ENCODE measurements at regions not wholly inside any gene's neighbourhood (a gene's known extent, or its start where the extent isn't known, plus 50 kb on each side); places are given as distances from the start of the nearest gene placed in this dataset.
"Not testable (repeated sequence)": the region's sequence is repeated elsewhere in the genome, so short reads cannot be mapped to it uniquely, and the experiment has no call there.

DNA sequence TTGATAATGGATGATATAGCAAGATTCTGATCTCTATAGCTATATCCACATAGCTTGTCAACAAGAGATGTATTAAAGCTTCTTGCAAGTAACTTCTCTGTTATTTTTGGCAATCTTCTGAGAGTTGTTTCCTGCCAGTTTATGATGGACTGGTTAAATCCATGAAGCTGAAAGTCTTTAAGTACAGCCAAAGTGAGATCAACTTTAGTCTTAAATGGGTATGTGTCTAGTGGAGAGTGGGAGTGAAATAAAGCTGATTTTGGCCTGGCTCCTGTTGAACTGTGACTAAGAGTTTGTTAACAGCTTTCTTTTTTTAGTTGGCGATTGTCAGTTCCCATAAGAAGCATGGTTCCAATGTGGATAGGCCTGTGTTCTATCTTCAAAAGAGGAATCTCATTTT is 350.9 kb upstream of the PCSK5 start:
- no peak for DNase-seq (ENCODE audit: low read depth in 2 of 2)

DNA sequence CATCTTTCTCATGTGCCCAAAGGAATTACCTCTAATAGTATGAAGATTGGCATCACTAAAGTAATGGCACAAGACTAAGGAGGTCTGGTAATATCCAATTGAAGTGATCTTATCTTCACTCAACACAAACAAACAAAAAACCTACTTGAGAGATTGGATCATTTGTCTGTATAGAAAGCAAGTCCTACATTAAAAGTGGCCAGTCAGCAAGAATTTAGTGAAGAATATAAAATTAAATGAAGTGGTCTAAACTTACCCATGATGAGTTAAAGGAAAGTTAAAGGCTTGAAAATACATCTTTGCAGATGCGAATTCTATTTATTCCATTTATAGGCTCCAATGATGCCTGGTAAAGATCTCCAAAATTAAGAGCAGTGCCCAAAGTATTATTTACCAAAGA is 350.3 kb upstream of the PCSK5 start:
- no peak for DNase-seq (ENCODE audit: low read depth in 2 of 2)

DNA sequence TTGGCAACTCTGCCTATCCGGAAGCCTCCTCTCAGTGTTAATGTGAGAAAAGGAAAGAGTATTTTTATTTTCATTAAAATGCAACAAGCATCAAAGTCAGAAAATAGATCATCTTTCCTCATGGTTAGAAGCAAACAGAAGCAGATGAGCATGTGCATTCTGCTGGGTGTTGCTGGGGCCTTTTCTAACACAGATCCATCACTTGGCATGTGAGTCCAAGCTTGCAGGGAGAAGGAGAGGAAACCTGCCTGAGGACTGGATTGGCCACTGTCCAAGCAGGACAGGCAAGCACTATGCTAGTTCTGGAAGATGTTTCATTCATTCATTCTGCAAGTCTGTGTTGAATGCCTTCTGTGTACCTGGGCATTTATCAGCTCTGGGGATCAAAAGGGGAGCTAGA is 348.7 kb upstream of the PCSK5 start:
- no peak for DNase-seq (ENCODE audit: low read depth in 2 of 2)

DNA sequence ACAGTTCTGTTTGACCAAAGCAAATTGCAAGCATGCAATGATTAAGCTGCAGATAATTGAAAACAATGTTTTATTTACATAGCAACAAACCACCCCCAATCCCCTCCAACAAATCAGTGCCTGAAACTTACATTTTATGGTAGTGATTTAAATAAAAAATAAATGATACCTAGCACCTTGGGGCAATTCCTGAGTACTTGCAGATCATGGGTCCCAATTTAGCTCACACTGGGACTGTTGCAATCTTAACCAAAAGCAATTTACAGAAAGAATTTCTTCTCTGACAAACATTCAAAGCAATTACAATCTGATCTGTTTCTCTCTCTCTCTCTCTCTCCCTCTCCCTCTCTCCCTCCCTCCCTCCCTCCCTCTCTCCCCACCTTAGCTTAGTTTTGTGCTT is 345.7 kb upstream of the PCSK5 start:
- no peak for DNase-seq (ENCODE audit: low read depth in 2 of 2)

DNA sequence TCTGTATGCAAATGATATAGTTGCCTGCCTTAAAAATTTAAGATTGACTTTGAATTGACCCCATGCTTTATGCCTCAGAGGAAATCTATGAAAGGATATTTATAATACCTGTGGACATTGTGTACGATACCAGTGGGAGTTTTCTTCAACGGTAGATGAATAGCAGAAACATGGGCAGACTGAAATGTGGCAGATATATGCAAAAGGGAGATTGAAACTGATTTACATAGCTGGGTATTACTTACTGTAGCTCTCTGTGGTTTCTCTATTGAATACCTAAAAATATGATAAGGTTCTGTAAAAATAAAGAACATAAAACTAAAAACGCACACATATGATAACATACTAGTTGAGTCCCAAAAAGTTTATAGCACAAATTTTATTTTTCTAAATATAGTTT is 345.2 kb upstream of the PCSK5 start:
- no peak for DNase-seq (ENCODE audit: low read depth in 2 of 2)

DNA sequence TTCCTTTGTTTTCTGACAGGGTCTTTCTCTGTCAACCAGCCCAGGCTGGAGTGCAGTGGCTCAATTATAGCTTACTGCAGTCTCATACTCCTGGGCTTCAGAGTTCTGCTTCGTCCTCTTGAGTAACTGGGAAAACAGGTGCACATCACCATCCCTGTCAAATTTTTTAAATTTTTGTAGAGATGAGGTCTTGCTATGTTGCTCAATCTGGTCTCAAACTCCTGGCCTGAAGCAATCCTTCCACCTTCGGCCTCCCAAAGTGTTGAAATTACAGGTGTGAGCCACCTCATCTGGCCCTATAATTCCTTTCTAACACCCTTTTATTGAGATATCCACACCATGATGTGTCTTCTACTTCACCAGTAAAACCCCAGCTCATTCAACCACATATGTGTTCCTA is 341.6 kb upstream of the PCSK5 start:
- no peak for DNase-seq (ENCODE audit: low read depth in 2 of 2)

DNA sequence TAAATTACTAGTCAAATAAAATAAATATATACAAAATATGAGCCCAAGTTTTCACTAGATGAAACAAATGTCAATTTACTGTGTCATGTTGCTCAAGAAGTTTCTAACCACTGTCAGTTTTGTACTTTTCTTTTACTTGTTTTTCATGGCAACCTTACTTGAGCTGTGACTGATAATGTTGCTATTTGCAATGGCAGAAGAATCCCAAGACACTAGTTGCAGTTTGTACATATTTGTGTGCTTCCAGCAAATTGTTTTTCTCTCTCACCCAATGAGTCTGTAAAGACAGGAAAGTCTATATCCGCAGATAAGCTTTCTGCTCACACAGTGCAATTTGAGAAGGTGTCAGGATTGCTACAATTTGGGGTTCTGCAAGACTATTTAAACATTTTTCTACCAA is 338.6 kb upstream of the PCSK5 start:
- DNase-seq (ENCODE audit: low read depth in 2 of 2): no peak

DNA sequence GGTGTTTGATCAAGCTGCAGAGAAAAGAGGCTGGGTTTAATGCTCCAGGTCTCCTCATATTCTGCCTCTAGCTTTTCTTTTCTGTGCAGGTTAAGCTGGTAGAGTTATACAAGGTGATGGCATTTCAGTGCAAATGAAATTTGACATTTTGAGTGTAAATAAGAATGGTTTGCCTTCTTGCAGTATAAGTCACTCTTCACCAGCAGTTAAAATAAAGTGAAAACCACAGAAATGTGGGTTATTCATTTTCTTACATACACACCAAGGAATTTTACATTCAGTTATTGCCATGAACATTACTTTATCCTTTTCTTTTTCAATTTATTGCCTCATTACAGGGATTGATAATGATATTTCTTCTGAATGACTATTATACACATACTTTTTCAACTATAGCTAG is 337.5 kb upstream of the PCSK5 start:
- no peak for DNase-seq (ENCODE audit: low read depth in 2 of 2)

DNA sequence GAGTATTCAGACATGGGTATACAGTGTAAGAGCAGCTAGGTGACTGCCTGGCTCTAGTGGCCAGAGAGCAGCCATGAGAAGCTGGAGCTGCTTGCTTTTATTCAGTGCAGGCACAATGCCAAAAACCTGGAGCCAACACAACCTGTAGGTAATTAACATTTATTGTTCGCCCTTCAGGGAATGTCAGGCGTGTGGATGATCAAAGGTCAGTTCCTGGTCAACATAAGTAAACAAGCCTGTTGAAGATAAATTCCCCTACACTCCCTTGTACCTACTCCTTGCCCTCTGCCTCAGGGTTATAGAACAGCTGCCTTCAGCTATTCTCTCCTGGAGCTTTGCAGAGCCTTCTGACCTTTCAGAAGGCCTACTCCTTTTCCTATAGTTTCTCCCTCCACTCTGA is 323.7 kb upstream of the PCSK5 start:
- DNase-seq (ENCODE audit: low read depth in 2 of 2): not testable (repeated sequence)

DNA sequence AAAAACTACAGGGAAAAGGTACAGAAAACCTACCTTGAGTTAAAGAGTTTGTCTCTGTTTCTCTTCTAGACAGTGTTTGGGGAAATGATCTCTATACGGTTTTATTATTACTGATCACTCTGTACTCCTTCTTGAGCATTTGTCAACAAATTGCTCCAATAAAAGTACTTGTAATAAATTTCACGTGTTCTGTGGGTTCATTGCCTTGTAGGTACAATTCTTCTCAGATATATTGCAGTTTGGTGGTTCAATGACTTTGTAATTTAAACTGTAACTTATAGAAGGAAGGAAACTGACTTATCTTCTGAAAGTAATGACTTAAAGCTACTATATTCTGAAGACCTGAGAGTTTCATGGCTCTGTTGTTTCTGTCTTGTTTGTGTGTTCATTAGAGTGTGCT is 319.9 kb upstream of the PCSK5 start:
- no peak for DNase-seq (ENCODE audit: low read depth in 2 of 2)

DNA sequence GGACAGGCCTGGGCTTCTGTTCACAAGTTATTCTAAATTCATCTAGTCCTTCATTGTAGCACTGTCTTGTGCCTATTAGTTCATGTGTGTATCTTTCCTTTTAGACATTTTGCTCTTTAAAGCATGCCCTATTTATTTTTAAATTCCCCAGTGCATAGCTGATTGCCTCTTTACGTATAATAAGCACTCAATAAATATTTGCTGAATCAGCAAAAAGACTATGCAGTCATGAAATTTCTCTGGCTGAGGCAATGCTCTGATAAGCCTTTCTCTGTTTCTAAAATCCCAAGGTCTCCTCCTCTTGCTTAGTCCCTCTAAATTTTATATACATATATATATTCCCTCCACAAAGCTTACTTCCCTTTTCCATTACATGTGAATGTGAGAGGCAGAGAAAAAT is 315.9 kb upstream of the PCSK5 start:
- no peak for DNase-seq (ENCODE audit: low read depth in 2 of 2)

DNA sequence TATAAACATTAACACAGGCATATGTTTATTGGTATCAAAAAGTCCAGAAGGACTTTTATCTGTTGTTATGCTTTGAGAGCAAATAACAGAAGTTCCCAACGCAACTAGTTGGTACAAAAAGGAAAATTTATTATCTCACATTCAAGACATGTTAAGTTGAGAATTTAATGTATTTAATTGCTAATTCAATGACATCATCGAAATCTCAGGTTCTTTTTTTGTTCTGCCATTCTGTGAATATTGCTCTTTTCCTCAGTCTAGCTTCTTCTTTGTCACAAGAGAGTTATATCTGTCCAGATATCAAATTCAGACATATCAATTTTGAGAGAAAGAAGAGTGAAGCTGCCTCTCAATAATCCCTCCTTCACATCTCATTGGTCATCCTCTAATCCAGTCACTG is 307.6 kb upstream of the PCSK5 start:
- DNase-seq (ENCODE audit: low read depth in 2 of 2): no peak

DNA sequence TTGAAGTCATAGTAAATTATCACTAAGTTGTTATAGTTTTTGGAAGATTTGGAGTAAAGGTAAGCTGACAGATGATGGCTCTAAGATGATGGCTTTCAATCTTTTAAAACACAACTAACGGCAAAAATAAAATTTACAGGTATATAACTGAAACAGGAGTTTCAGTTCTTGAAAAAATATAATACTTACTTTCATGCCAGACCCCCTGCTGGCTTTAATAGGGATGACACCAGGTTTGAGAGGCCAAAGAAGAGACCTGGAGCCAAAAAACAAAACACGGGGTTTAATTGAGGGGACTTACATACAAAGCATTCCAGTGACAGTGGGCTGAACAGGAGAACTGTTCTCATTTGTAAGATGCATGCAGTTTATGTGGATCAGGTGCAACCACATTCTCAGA is 301.7 kb upstream of the PCSK5 start:
- no peak for DNase-seq (ENCODE audit: low read depth in 2 of 2)

DNA sequence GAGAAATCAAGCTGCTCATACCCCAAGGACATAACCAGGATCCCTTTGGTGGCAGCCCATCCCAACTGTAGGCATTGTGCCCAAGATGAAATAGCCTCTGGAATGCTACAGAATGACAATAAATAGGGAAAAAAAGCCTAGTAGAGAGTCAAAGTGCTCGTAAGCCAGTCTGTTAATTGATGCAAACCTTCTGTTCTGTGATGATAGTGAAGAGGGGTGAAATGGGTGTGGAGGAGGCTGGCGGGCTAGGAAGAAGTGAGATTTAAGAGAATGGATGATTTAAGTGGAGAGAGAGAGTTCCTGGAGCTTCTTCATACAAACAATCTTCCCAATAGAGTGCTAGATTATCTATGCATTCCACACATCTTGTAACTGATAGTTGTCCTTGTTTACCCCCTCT is 301.0 kb upstream of the PCSK5 start:
- DNase-seq (ENCODE audit: low read depth in 2 of 2): no peak

DNA sequence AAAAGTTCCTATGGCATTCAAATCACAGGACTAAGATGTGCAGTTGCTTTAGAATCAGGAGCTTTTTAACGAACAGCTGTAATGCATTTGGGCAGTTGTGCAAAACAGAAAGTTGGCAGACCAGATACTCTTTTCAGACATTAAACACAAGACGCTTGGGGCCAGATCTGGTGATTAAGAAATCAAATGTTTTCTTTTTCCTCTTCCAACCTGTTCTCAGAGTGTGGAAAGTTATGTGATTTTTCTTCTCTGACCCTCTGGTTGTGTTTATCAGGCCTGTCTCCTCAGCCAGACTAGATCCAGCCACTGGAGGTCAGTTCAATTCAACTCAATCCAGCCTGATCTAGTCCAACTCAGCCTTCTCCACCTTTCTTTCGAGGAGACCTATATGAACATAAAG is 298.5 kb upstream of the PCSK5 start:
- DNase-seq (ENCODE audit: low read depth in 2 of 2): no peak

DNA sequence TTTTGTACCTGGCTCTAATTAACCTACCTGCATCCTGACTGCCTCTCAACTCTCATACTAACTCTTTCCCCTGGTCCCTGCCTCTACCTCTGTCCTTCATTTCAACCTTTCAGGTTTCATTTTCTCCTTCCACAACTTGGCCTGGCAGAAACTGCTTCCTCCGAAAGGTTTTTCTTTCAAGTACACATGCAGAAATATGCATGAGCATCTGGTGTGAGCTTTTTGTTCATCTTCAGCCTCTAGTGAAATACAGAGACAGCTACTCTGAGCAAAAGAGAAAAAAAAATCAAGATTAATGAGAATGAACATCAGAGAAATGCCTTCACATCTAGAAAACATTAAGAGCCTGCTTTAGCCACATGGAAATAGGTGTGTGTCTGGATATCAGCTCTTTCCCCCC is 297.9 kb upstream of the PCSK5 start:
- DNase-seq (ENCODE audit: low read depth in 2 of 2): no peak

DNA sequence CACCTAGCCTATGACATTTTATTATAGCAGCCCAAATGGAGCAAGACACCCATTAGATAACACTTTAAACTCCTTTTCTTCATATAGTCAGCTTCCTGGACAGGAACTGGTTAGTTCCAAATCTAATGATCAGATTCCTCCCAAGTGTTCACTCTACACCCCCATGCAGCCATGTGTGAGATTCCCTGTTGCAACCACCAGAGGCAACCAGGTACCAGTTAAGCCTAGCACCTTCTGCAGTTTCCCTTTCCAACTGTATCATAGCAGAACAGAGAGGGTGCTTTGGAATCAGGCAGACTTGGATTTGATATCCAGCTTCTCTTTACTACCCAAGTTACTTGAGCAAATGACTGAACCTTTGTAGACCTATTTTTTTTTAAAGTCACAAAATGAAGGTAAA is 296.6 kb upstream of the PCSK5 start:
- DNase-seq (ENCODE audit: low read depth in 2 of 2): no peak

DNA sequence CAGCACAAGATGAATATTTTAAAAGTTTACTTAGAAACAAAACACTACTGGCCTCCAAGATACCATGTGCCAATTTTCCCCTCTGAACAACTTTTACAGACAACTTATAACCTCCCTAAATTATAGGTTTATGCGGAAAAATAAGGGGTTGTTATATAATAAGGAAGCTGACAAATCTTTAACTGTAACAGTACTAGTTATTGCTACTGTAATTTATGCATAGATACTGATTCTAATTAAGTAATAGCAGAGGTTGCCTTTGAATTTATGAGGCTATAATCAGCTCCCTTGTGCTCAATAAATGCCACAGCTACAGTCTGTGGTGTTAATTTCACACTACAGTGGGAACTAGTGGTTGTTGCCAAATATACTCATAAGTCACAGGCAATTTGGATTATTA is 291.3 kb upstream of the PCSK5 start:
- DNase-seq (ENCODE audit: low read depth in 2 of 2): no peak

DNA sequence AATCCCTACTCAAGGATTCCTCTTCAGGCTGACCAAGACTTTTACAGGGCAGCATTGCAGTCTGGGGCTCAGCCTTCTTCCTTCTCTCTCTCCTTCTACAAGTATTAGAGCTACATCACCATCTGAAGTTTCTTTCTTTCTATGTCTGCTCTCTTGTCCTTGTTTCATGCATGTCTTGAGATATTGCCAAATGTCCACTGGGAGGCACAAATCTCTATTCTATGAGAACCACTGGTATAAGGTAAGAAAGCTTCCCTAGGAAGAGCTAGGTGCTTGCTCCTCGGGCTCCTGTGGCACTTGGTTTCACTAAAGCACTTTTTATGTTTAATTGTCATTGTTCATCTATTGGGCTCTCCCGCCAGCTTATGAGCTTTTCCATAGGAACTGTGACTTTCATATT is 289.2 kb upstream of the PCSK5 start:
- no peak for DNase-seq (ENCODE audit: low read depth in 2 of 2)

DNA sequence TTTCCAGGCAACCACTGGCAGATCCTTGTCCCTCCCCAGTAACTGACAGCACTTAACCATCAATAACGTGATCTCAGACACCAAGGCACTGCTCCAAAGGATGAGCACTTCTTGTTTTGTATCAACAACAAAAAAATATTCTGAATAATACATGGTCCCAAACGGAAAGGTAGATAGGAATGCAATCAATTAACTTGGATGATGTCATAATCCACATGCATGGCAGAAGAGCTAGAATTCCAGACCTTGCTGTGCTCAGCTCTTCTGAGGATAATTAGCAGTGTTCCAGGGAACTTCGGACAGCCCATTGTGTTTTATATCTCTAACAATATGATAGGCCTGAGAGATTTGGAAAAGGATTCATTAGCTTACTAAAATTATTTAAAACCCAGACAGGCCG is 288.4 kb upstream of the PCSK5 start:
- DNase-seq (ENCODE audit: low read depth in 2 of 2): no peak

DNA sequence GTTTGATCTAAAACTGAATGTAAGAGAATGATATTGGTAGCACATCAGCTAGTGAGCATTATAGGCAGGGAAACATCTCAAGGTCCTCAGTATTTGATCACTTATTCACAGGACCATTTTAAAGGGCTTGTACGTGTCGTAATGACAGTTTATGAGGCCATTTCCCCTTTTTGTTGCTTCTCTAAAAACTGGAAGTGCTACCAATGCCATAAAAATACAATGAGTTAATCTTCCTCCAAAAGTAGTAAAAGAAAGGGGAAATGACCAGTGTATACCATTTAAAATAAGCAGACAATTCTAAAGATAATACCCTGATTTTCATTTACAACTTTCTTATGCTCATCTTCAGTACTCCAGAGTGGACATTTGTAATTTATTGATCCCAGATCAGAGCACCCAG is 285.8 kb upstream of the PCSK5 start:
- no peak for DNase-seq (ENCODE audit: low read depth in 2 of 2)

DNA sequence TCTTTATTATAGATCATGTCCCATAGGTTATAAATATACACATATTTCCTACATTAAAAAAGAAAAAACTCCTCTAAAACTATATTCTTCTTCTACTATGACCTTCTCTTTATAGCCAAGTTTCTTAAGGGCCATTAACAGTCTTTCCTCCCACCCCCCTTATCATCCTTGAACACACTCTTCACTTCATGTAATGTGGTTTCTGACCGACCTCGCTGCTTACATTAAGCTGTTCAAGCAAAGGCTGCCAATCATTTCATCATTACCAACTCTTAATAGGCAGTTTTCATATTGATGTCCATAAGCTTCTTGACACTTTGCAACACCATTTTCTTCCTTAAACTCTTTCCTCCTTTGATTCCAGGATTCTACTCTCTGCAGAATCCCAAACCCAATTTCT is 283.0 kb upstream of the PCSK5 start:
- DNase-seq (ENCODE audit: low read depth in 2 of 2): no peak

DNA sequence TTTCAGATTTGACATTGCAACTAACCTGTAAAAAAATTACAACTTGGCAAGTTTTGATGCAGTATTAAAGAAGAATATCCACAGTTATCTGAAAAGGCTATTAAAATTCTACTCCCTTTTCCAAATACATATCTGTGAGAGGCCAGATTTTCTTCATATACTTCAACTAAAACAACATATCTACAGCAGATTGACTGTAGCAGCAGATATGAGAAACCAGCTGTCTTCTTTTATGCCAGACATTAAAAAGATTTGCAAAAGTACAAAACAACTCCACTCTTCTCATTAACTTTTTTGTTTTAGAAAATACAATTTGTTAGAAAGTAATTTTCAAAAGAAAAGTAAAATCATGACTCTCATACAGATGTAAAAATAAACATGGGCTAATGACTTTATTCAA is 281.1 kb upstream of the PCSK5 start:
- no peak for DNase-seq (ENCODE audit: low read depth in 2 of 2)

DNA sequence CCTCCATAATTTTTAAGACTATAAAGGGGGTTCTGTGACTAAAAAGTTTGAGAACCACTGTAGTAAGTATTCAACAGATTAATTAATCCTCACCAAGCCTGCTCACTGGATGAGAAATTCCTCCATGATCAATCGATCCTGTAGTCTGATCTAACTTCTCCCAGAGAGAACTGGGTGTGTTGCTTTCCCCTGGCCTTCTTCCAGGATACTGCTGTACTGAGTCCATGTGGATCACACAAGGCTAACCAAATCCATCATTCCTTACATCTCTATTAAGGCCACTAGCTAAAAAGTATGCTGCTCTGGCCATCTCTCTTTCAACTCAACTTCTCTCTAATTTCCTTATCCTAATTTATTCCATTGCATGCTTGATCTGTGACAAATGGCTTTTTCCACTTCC is 280.2 kb upstream of the PCSK5 start:
- DNase-seq (ENCODE audit: low read depth in 2 of 2): no peak

DNA sequence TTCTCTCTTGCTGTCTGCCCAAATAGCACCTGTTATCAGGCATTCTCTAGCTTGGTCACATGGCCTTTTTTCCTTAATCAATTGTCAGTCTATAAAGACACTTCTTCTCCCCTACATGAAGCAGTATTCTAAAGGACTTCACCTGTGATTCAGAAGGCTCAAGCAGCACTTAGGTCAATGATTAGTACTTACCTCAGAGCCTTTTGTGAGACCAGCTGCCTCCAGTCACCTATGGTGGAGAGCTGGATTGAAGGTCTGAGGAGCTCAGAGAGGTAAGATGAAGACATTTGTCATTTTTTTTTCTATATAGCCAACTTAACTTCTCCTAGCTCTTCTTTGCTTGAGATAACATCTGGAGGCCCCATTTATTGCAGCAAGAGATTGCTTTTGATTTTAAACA is 278.3 kb upstream of the PCSK5 start:
- DNase-seq (ENCODE audit: low read depth in 2 of 2): no peak

Data from lung microvascular endothelial cell (primary cell).